NCI-H774 (cell line): ENCODE measurements at regions not wholly inside any gene's neighbourhood (a gene's known extent, or its start where the extent isn't known, plus 50 kb on each side); places are given as distances from the start of the nearest gene placed in this dataset.
"Not testable (repeated sequence)": the region's sequence is repeated elsewhere in the genome, so short reads cannot be mapped to it uniquely, and the experiment has no call there.

Source experiments
- DNase-seq: peaks from one replicate; lab custom pipeline; 2025; lab: John Stamatoyannopoulos, UW

GRCh38 chr5:28926422-28926821 lies 1888.0 kb upstream of the CDH9 start:
- no peak for DNase-seq

GRCh38 chr5:28917631-28918030 lies 1879.2 kb upstream of the CDH9 start:
- DNase-seq: no peak

- DNase-seq: peak; percentile 79
Observed at GRCh38 chr5:28914297-28914696, 1875.9 kb upstream of the CDH9 start.

GRCh38 chr5:28903643-28904042 lies 1865.3 kb upstream of the CDH9 start:
- DNase-seq: no peak

- DNase-seq: peak; percentile 26
Observed at GRCh38 chr5:28896949-28897348, 1858.6 kb upstream of the CDH9 start.

GRCh38 chr5:28880936-28881335 lies 1842.5 kb upstream of the CDH9 start:
- DNase-seq: no peak

- no peak for DNase-seq
Observed at GRCh38 chr5:28877050-28877449, 1838.7 kb upstream of the CDH9 start.

GRCh38 chr5:28864006-28864405 lies 1825.6 kb upstream of the CDH9 start:
- no peak for DNase-seq

- DNase-seq: peak; percentile 54
Observed at GRCh38 chr5:28862860-28863196, 1824.4 kb upstream of the CDH9 start.

GRCh38 chr5:28862137-28862859 lies 1823.9 kb upstream of the CDH9 start:
- peak; percentile 64 for DNase-seq

- no peak for DNase-seq
Observed at GRCh38 chr5:28855626-28856025, 1817.2 kb upstream of the CDH9 start.

- DNase-seq: no peak
Observed at GRCh38 chr5:28850320-28850921, 1812.0 kb upstream of the CDH9 start.

- no peak for DNase-seq
Observed at GRCh38 chr5:28831042-28831441, 1792.7 kb upstream of the CDH9 start.

GRCh38 chr5:28823231-28823630 lies 1784.8 kb upstream of the CDH9 start:
- no peak for DNase-seq

GRCh38 chr5:28822071-28822470 lies 1783.7 kb upstream of the CDH9 start:
- DNase-seq: no peak

GRCh38 chr5:28810751-28811136 lies 1772.4 kb upstream of the CDH9 start:
- no peak for DNase-seq

- DNase-seq: no peak
Observed at GRCh38 chr5:28809811-28810750, 1771.7 kb upstream of the CDH9 start.

GRCh38 chr5:28808967-28809810 lies 1770.8 kb upstream of the CDH9 start:
- DNase-seq: no peak

GRCh38 chr5:28807195-28807729 lies 1768.9 kb upstream of the CDH9 start:
- DNase-seq: no peak

- DNase-seq: not testable (repeated sequence)
Observed at GRCh38 chr5:28799035-28799434, 1760.6 kb upstream of the CDH9 start.

- peak; percentile 28 for DNase-seq
Observed at GRCh38 chr5:28788954-28789353, 1750.6 kb upstream of the CDH9 start.
